HCT116 (cell line): ENCODE measurements at regions not wholly inside any gene's neighbourhood (a gene's known extent, or its start where the extent isn't known, plus 50 kb on each side); places are given as distances from the start of the nearest gene placed in this dataset.

Experiments used
- CEBPB ChIP-seq: IDR thresholded peaks from 2 replicates; pipeline ENCODE4 v1.6.1; 2012; ENCODE audit warnings: low read depth
- EZH2 ChIP-seq: fragments of 200-600 bp; sonication (generic); IDR thresholded peaks from 2 replicates; pipeline ENCODE4 v1.6.1; 2017; ENCODE audit warnings: antibody characterized with exemption, mixed run types
- EZH2phosphoT487 ChIP-seq: fragments of 200-600 bp; IDR thresholded peaks from 2 replicates; pipeline ENCODE4 v1.6.1; 2018; ENCODE audit warnings: antibody characterized with exemption, borderline replicate concordance
- POLR2A ChIP-seq: IDR thresholded peaks from 2 replicates; pipeline ENCODE4 v1.7.0; 2011; ENCODE audit warnings: borderline replicate concordance; ENCODE audit not compliant: insufficient read depth, insufficient read length; ENCODE audit errors: extremely low read depth
- POLR2AphosphoS5 ChIP-seq: IDR thresholded peaks from 2 replicates; pipeline ENCODE4 v1.6.1; 2011; ENCODE audit warnings: mild to moderate bottlenecking, low read depth, low read length, moderate library complexity
- SP1 ChIP-seq: IDR thresholded peaks from 2 replicates; pipeline ENCODE4 v1.6.1; 2012; ENCODE audit warnings: low read depth
- YY1 ChIP-seq: IDR thresholded peaks from 2 replicates; pipeline ENCODE4 v1.6.1; 2011; ENCODE audit warnings: low read length, low read depth, moderate library complexity, mild to moderate bottlenecking; ENCODE audit not compliant: insufficient replicate concordance; ENCODE audit errors: extremely low read depth
- ZFX ChIP-seq: fragments of 450-650 bp; IDR thresholded peaks from 2 replicates; pipeline ENCODE4 v1.6.1; 2017
- TF ChIP-seq, protein P1 (sequence below), 3 experiments: fragments of 200-600 bp in 1 of 3; sonication (generic) in 1 of 3; IDR thresholded peaks in 2 of 3; conservative IDR thresholded peaks in 1 of 3; 2 replicates each; pipeline ENCODE4 v1.5.1; 2012 to 2017; ENCODE audit warnings: low read depth in 2 of 3, low read length in 2 of 3, antibody characterized with exemption in 1 of 3, borderline replicate concordance in 1 of 3, control low read depth in 1 of 3, mild to moderate bottlenecking in 1 of 3, mixed read lengths in 1 of 3, mixed run types in 1 of 3, moderate library complexity in 1 of 3; ENCODE audit not compliant: insufficient read depth in 1 of 3
- TF ChIP-seq, protein P2 (sequence below): IDR thresholded peaks from 2 replicates; pipeline ENCODE4 v1.6.1; 2012
- TF ChIP-seq, protein P3 (sequence below): IDR thresholded peaks from 2 replicates; pipeline ENCODE4 v1.6.1; 2012
- TF ChIP-seq, protein P4 (sequence below): IDR thresholded peaks from 2 replicates; pipeline ENCODE4 v1.6.1; 2012; ENCODE audit warnings: low read depth

DNA sequence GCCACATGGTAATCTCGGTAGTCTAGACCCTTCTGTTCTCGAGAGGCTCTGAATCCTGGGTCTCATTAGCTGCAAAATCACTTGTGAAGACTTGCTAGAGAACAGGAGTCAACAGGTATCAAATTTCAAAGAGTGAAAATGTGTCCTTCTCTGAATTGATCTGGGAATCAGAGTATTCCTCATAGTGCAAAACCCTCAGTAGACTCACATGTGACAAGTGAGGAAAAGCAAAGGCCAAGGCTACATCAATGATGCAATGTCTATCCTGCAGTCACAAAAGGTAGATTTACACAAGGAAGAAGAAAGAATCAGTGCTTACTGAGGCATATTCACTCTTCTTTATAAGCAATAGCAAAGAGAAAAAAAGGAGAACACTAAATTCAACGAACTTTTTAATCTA, 1220.0 kb upstream of the GJE1 start:
- TF ChIP-seq YY1 = no peak
- TF ChIP-seq, protein P1, sequence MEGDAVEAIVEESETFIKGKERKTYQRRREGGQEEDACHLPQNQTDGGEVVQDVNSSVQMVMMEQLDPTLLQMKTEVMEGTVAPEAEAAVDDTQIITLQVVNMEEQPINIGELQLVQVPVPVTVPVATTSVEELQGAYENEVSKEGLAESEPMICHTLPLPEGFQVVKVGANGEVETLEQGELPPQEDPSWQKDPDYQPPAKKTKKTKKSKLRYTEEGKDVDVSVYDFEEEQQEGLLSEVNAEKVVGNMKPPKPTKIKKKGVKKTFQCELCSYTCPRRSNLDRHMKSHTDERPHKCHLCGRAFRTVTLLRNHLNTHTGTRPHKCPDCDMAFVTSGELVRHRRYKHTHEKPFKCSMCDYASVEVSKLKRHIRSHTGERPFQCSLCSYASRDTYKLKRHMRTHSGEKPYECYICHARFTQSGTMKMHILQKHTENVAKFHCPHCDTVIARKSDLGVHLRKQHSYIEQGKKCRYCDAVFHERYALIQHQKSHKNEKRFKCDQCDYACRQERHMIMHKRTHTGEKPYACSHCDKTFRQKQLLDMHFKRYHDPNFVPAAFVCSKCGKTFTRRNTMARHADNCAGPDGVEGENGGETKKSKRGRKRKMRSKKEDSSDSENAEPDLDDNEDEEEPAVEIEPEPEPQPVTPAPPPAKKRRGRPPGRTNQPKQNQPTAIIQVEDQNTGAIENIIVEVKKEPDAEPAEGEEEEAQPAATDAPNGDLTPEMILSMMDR (IDR thresholded peaks at IDR 0.05 in 2 of 3, conservative IDR thresholded peaks at IDR 0.05 in 1 of 3; ENCODE audit: borderline replicate concordance in 1 of 3, insufficient read depth in 1 of 3, low read depth in 2 of 3, low read length in 2 of 3) = no peak
- TF ChIP-seq EZH2phosphoT487 = no peak
- no peak for TF ChIP-seq ZFX
- TF ChIP-seq, protein P2, sequence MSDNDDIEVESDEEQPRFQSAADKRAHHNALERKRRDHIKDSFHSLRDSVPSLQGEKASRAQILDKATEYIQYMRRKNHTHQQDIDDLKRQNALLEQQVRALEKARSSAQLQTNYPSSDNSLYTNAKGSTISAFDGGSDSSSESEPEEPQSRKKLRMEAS = no peak
- no peak for TF ChIP-seq POLR2A
- TF ChIP-seq POLR2AphosphoS5 = no peak
- TF ChIP-seq, protein P3, sequence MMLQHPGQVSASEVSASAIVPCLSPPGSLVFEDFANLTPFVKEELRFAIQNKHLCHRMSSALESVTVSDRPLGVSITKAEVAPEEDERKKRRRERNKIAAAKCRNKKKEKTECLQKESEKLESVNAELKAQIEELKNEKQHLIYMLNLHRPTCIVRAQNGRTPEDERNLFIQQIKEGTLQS = no peak
- TF ChIP-seq SP1 = no peak
- TF ChIP-seq CEBPB = no peak
- no peak for TF ChIP-seq EZH2
- TF ChIP-seq, protein P4, sequence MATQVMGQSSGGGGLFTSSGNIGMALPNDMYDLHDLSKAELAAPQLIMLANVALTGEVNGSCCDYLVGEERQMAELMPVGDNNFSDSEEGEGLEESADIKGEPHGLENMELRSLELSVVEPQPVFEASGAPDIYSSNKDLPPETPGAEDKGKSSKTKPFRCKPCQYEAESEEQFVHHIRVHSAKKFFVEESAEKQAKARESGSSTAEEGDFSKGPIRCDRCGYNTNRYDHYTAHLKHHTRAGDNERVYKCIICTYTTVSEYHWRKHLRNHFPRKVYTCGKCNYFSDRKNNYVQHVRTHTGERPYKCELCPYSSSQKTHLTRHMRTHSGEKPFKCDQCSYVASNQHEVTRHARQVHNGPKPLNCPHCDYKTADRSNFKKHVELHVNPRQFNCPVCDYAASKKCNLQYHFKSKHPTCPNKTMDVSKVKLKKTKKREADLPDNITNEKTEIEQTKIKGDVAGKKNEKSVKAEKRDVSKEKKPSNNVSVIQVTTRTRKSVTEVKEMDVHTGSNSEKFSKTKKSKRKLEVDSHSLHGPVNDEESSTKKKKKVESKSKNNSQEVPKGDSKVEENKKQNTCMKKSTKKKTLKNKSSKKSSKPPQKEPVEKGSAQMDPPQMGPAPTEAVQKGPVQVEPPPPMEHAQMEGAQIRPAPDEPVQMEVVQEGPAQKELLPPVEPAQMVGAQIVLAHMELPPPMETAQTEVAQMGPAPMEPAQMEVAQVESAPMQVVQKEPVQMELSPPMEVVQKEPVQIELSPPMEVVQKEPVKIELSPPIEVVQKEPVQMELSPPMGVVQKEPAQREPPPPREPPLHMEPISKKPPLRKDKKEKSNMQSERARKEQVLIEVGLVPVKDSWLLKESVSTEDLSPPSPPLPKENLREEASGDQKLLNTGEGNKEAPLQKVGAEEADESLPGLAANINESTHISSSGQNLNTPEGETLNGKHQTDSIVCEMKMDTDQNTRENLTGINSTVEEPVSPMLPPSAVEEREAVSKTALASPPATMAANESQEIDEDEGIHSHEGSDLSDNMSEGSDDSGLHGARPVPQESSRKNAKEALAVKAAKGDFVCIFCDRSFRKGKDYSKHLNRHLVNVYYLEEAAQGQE = no peak
